Effector memory CD8-positive, alpha-beta T cell (primary cell): ENCODE measurements at regions not wholly inside any gene's neighbourhood (a gene's known extent, or its start where the extent isn't known, plus 50 kb on each side); places are given as distances from the start of the nearest gene placed in this dataset.

ENCODE experiments used
- ATAC-seq: fragments of 150-1000 bp; cut with Tn5 transposase; replicated peaks from 2 replicates; pipeline ENCODE4 v1.10.0; 2021; ENCODE audit warnings: mild to moderate bottlenecking, moderate library complexity
- DNase-seq, 3 experiments: peaks; one replicate each; pipeline ENCODE4 v3.0.0; 2021
- H3K27ac Mint-ChIP-seq, 2 donors: one replicate each; pipeline ENCODE4 v1.8.0; 2022; ENCODE audit warnings: mild to moderate bottlenecking in 2 of 2, mixed read lengths in 2 of 2, moderate library complexity in 2 of 2
- H3K27me3 Mint-ChIP-seq, 2 donors: one replicate each; pipeline ENCODE4 v1.8.0; 2022; ENCODE audit warnings: mixed read lengths in 2 of 2
- H3K36me3 Mint-ChIP-seq: one replicate; pipeline ENCODE4 v1.8.0; 2022; ENCODE audit warnings: mild to moderate bottlenecking, moderate library complexity, mixed read lengths; ENCODE audit not compliant: insufficient read depth
- H3K4me1 Mint-ChIP-seq, 2 donors: one replicate each; pipeline ENCODE4 v1.8.0; 2022; ENCODE audit warnings: low read depth in 2 of 2, mixed read lengths in 2 of 2
- H3K4me3 Mint-ChIP-seq, 2 donors: one replicate each; pipeline ENCODE4 v1.8.0; 2022; ENCODE audit warnings: mild to moderate bottlenecking in 2 of 2, mixed read lengths in 2 of 2, moderate library complexity in 2 of 2
- H3K9me3 Mint-ChIP-seq, 2 donors: one replicate each; pipeline ENCODE4 v1.8.0; 2022; ENCODE audit warnings: mixed read lengths in 2 of 2

DNA sequence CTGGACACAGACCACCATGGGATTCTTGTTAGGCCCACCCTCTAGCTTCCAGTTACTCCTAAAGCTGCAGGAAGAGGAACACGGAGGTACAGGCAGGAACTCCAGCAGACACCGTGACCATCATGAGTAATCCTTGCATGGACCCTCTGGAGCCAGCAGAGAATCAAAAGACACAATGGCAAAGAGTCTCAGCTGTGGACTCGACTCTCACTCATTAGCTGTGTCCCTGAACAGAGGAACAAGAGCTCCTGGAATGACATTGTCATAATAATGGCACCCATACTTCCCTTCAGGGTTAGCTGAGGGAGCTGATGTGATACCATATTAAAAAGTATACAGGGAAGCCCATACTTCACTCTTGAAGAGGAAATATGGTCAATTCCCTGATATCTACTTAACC lies 176.3 kb upstream of the ASIC2 start:
- Mint-ChIP-seq H3K27ac (no peak overlapping the region), H3K4me3 (no peak overlapping the region), H3K36me3 (no peaks in the 10 kb centered on the region), H3K9me3 (no peaks in the 10 kb centered on the region), H3K27me3 (peaks cover 10 to 19% of the 10 kb centered on the region in 2 donors), H3K4me1 (no peaks in the 10 kb centered on the region)
- DNase-seq (no peak), ATAC-seq (no peak)

DNA sequence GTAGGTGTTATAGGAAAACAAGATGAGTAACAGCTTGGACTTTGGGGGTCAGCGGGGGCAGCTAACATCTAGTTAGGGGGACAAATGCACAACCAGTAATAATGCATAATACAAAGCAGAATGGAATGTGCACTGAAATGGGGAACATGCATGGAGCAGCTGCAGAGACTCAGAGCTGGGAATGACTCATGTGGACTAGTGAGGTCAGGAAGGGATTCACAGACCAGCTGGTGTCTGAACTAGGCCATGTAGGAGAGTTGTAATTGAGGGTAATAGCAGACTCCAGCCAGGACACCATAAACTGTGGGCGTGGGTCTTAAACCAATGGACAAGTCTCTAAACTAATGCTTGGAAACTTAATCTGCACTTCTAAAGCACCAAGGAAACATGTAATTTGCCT lies 176.8 kb upstream of the ASIC2 start:
- DNase-seq (no peak), ATAC-seq (no peak)
- peaks cover 9 to 22% of the 10 kb centered on the region in 2 donors for H3K27me3 Mint-ChIP-seq
- no peak overlapping the region for H3K4me3 Mint-ChIP-seq
- H3K27ac Mint-ChIP-seq = no peak overlapping the region
- H3K36me3 Mint-ChIP-seq = no peaks in the 10 kb centered on the region
- no peaks in the 10 kb centered on the region for H3K9me3 Mint-ChIP-seq
- no peaks in the 10 kb centered on the region for H3K4me1 Mint-ChIP-seq

DNA sequence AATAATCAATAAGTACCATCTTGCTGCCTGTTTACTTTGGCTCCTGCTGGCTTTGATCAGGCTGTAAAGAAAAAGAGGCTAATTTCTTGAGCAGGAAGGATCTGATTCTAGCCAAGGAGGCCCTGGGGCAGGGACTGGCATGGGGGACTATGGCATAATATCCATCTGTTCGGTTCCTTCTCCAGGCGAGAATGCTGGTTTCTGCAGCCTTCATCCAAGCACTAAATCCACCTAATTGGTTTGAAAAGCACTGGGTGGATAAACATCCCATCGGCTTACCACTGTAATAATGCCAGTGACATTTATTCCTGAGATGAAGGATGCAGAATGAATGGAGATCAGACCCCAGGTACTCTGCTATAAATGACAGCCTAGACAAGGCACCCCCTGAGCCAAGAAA lies 180.0 kb upstream of the ASIC2 start:
- no peak overlapping the region for H3K27ac Mint-ChIP-seq
- DNase-seq (no peak), ATAC-seq (no peak)
- no peaks in the 10 kb centered on the region for H3K4me1 Mint-ChIP-seq
- H3K4me3 Mint-ChIP-seq = no peak overlapping the region
- H3K27me3 Mint-ChIP-seq = peaks cover 13 to 29% of the 10 kb centered on the region in 2 donors
- H3K36me3 Mint-ChIP-seq = no peaks in the 10 kb centered on the region
- no peaks in the 10 kb centered on the region for H3K9me3 Mint-ChIP-seq

DNA sequence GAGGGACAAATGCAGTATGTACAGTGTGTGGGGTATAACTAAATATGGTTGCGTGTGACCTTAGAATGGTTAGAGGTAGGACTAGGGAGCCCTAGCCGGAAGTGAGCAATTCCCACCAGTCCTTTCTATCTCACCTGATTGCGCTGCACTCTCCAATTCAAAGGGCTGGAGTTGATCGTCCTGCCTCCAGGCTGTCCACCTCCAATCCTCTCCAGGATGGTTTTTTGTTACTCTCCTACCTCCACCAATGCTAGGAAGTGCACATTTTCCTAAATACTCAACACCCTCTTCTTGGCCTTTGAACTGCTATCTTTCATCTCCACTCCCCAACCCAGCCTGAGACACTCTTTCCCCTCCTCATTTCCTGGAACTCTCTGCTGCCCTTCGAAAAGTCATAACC lies 181.7 kb upstream of the ASIC2 start:
- Mint-ChIP-seq H3K27ac (no peak overlapping the region), H3K4me1 (no peaks in the 10 kb centered on the region), H3K4me3 (no peak overlapping the region), H3K36me3 (no peaks in the 10 kb centered on the region), H3K27me3 (peaks cover 13 to 29% of the 10 kb centered on the region in 2 donors), H3K9me3 (no peaks in the 10 kb centered on the region)
- ATAC-seq (no peak), DNase-seq (no peak)

DNA sequence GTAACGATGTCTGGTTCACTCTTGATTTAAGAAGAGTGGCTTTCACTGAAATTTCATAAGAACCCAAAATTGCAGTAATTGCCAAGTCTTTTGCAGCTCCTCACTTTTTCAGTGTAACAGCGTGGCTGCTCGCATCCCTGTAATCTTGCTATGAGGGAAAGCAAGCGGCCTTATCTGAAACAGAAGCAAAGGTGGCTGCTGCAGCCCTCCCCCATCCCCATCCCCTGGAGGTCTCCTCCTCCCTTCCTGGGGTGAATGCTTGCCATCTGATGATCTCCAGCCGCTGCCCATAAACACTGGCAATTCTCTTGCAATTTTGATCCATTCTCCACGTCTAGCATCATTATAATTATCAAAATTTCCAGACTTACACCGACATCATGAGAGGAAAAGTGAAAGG lies 182.5 kb upstream of the ASIC2 start:
- Mint-ChIP-seq H3K4me3 (no peak overlapping the region), H3K27me3 (peaks cover 13 to 29% of the 10 kb centered on the region in 2 donors), H3K4me1 (no peaks in the 10 kb centered on the region), H3K9me3 (no peaks in the 10 kb centered on the region), H3K36me3 (no peaks in the 10 kb centered on the region), H3K27ac (no peak overlapping the region)
- ATAC-seq = no peak
- no peak for DNase-seq

DNA sequence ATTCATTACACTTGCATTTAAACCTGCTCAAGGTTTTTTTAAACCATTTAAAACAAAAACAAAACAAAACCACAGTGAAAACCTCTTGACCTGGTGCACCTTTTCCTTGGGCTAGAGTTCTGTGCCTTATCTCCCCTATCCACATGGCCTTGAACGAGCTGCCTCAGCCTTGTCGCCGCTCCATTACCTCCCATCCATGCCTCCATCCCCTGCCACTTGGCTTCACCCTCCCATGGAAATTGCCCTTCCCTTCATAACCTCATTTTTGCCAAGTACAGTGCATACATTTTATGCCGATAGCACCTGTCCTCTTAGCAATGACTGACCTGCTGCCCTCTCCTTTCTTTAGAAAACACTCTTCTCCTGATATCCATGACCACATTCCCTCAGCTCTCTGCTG lies 188.6 kb upstream of the ASIC2 start:
- Mint-ChIP-seq H3K27me3 (peaks cover 8 to 11% of the 10 kb centered on the region in 2 donors), H3K27ac (no peak overlapping the region), H3K36me3 (no peaks in the 10 kb centered on the region), H3K4me3 (no peak overlapping the region), H3K4me1 (no peaks in the 10 kb centered on the region), H3K9me3 (no peaks in the 10 kb centered on the region)
- no peak for DNase-seq
- ATAC-seq = no peak

DNA sequence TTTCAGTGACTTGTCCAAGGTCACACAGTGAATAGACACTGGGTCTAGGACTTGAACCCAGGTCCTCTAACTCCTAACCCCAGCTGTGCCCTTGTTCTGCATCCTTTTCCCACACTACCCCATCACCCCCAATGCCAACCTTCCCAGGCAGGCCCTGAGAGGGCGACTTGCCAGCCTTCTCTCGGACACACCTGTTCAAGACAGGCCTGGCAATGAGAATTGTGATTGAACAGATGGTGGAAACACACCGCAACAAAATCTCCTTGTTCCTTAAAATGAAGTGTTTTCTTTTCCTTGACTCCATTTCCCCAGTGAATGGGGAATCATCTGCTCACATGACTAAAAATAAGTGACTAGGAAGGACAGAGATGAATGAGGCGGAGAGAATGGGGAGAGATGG lies 189.5 kb upstream of the ASIC2 start:
- Mint-ChIP-seq H3K27ac (no peak overlapping the region), H3K9me3 (no peaks in the 10 kb centered on the region), H3K4me1 (no peaks in the 10 kb centered on the region), H3K27me3 (peaks cover 7 to 8% of the 10 kb centered on the region in 2 donors), H3K4me3 (no peak overlapping the region), H3K36me3 (no peaks in the 10 kb centered on the region)
- DNase-seq (no peak), ATAC-seq (no peak)

DNA sequence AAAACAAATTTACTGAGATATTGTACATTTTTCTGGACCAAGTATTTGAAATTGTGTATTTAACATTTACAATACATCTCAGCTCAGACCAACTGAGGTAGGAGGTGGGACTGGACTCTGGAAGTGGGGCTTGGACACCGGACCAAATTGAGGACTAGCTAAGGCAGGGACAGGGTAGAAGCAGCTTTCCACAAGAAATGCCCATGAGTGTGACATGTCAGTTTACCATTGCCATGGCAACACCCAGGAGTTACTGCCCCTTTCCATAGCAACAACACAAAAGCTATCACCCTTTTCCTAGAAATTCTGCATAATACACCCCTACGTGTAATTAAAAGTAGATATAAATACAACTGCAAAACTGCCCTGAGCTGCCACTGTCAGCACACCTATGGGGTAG lies 191.5 kb upstream of the ASIC2 start:
- Mint-ChIP-seq H3K27me3 (peaks cover 11 to 17% of the 10 kb centered on the region in 2 donors), H3K4me1 (no peaks in the 10 kb centered on the region), H3K36me3 (no peaks in the 10 kb centered on the region), H3K27ac (no peak overlapping the region), H3K4me3 (no peak overlapping the region), H3K9me3 (no peaks in the 10 kb centered on the region)
- DNase-seq (no peak), ATAC-seq (no peak)

DNA sequence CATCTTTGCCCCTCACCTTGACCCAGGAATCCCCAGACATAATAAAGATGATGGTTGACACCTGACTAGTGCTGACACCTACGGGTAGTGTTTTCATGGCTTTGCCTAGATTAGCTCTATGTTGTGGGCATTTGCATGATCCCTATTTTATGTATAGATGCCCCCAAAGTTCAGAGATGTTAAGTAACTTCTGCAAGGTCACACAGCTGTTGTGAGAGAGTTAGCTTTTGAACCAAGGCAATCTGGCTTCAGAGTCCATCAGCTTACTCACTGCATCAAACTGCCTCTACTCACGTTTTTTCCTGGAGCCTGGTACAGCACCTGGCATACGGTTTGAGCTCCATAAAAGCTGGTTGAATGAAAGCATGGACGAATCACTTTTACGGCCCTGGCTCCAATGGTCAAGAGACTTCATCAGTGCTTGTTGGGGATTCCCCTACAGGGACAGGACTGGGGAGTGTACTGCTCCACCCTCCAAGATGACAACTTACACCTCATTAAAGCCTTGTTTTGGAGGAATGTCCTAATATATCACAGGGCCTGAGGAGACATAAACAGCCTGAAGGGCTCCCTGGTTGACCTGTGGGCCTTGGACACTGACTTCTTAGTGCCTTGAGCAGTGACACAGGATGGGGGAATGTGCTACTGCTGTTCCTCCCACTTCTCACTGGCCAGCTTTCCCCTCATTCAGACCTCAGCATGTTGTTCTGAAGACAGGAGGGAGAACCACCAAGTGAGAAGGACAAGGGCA lies 193.2 kb upstream of the ASIC2 start:
- H3K36me3 Mint-ChIP-seq = no peaks in the 10 kb centered on the region
- DNase-seq (no peak), ATAC-seq (no peak)
- no peaks in the 10 kb centered on the region for H3K9me3 Mint-ChIP-seq
- H3K4me1 Mint-ChIP-seq = no peaks in the 10 kb centered on the region
- H3K27ac Mint-ChIP-seq = no peak overlapping the region
- H3K4me3 Mint-ChIP-seq = no peak overlapping the region
- H3K27me3 Mint-ChIP-seq = peaks cover 17 to 26% of the 10 kb centered on the region in 2 donors

DNA sequence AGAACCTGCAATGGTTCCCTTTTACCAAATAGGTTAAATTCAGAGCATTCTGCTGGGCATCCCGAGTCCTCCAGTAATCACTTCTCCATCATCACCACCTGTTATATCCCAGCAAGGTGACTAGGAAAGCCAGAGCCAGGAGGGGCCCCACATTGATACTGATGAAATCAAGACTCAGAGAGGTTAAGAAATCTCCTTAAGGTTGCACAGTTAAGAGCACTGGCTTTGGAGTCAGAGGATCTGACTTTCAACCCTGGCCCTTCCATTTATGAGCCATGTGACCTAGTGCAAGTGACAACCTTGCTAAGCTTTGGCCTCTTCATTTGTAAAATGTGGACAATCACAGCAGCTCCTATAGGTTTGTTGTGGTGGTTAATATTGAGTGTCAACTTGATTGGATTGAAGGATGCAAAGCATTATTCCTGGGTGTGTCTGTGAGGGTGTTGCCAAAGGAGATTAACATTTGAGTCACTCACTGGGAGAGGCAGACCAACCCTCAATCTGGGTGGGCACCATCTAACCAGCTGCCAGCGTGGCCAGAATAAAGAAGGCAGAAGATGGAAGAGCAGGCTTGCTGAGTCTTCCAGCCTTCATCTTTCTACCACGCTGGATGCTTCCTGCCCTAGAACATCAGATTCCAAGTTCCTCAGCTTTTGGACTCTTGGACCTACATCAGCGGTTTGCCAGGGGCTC lies 194.2 kb upstream of the ASIC2 start:
- H3K4me3 Mint-ChIP-seq = no peak overlapping the region
- H3K27ac Mint-ChIP-seq = no peak overlapping the region

DNA sequence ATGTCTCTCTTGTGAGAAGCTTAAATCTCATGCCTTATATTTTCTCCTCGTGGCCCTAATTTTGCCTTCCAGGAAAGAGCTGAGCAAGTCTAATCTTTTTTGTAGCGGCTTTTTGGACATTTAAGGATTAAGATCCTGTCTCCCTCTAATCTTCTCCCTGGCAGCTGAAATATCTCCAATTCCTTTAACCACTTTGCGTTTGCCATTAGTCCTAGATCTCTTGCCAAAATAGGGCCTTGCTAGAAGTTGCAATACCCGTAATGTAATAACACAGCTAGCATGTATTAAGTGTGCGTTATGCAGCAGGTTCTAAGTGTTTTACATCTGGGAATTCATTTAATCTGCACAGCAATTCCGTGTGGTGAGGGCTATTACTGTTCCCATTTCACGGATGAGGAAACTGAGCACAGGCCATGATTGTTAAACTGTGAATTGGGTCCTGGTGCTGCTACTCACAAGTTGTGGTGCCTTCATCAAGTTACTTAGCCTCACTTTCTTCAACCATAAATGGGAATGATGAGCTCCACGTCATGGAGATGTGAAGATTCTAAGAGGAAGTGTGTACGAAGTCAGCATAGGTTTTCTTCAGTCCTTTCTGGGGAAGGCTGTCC lies 198.9 kb upstream of the ASIC2 start:
- Mint-ChIP-seq H3K4me3 (no peak overlapping the region), H3K36me3 (no peaks in the 10 kb centered on the region), H3K9me3 (no peaks in the 10 kb centered on the region), H3K27ac (no peak overlapping the region), H3K27me3 (peaks cover 11 to 45% of the 10 kb centered on the region in 2 donors), H3K4me1 (no peaks in the 10 kb centered on the region)
- no peak for DNase-seq
- ATAC-seq = no peak

More for the DNA sequence above, 194.2 kb upstream of the ASIC2 start:
- ATAC-seq = no peak
- H3K36me3 Mint-ChIP-seq = no peaks in the 10 kb centered on the region
- peaks cover 17 to 35% of the 10 kb centered on the region in 2 donors for H3K27me3 Mint-ChIP-seq
- no peaks in the 10 kb centered on the region for H3K9me3 Mint-ChIP-seq
- H3K4me1 Mint-ChIP-seq = no peaks in the 10 kb centered on the region
- DNase-seq = no peak

DNA sequence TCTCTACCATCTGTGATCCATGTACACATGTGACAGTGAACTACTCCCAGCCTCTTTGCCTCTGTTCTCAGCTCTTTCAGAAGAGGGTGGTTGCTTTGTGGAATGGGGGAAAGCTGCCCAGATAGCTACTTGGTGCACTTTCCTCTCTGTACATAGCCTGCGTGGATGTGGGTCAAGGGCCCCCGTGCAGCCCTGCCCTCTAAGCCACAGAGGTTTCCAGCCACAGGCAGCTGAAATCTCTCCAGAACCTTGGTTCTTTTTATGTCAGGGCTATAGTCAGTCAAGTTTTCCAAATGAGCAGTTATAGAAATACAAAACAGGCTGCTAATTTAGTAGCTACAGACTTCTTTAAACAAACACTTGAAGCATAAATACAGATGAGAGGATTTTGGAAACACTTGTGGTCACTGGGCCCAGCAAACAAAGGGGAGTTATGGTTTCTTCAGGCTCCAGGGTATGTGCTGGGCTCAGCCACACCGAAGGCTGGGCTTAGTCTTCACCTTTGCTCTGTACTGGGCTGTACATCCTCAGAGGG lies 199.7 kb upstream of the ASIC2 start:
- H3K4me1 Mint-ChIP-seq = no peaks in the 10 kb centered on the region
- peaks cover 16 to 50% of the 10 kb centered on the region in 2 donors for H3K27me3 Mint-ChIP-seq
- H3K9me3 Mint-ChIP-seq = no peaks in the 10 kb centered on the region
- DNase-seq = no peak
- no peaks in the 10 kb centered on the region for H3K36me3 Mint-ChIP-seq
- no peak for ATAC-seq
- no peak overlapping the region for H3K4me3 Mint-ChIP-seq
- H3K27ac Mint-ChIP-seq = no peak overlapping the region

DNA sequence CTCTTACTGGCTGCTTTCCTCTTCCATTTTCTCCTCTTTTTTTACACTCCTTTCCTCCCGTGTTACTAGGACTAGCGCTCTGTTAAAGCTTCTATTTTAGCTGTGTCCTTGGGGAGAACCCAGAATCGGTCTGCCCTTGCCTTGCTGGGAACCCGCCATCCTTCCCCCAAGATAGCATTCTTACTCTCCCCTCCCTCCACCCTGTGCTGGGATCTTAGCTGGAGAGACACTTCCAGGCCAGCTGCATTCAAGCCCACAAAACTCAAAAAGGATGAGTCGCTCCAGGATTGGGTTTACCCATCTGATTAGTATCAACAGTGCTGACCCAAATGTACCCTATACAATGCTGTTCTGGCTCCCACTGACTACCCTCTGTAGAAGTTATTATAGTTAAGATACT lies 200.5 kb upstream of the ASIC2 start:
- ATAC-seq = no peak
- Mint-ChIP-seq H3K27ac (no peak overlapping the region), H3K4me1 (no peaks in the 10 kb centered on the region), H3K27me3 (peaks cover 23 to 55% of the 10 kb centered on the region in 2 donors), H3K4me3 (no peak overlapping the region), H3K9me3 (no peaks in the 10 kb centered on the region), H3K36me3 (no peaks in the 10 kb centered on the region)
- no peak for DNase-seq

DNA sequence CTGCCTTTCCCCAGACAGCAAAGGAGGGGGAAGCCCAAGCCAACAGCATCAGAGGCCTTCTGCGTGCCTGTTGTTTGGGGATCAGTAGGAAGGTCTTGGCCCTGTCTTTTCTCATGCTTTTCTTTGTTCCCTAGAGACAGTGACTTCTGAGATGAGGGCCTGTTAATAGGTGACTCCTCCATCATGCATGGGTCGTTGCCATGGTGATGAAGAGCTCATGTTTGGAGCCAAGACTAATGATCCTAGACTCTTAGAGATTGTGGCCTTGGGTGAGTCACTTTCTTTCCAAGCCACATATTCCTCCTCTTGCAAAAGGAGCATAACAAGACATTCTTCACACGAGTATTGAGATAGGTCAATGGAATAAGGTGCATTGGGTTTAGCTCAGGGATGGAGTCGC lies 201.1 kb upstream of the ASIC2 start:
- ATAC-seq = no peak
- Mint-ChIP-seq H3K4me3 (no peak overlapping the region), H3K27me3 (peaks cover 19 to 52% of the 10 kb centered on the region in 2 donors), H3K9me3 (no peaks in the 10 kb centered on the region), H3K36me3 (no peaks in the 10 kb centered on the region), H3K27ac (no peak overlapping the region), H3K4me1 (no peaks in the 10 kb centered on the region)
- no peak for DNase-seq
